Globus pallidus (tissue), 1 donor: ENCODE measurements at regions not wholly inside any gene's neighbourhood (a gene's known extent, or its start where the extent isn't known, plus 50 kb on each side); places are given as distances from the start of the nearest gene placed in this dataset.

Experiments
- DNase-seq: peaks from one replicate; pipeline ENCODE4 v3.0.0-alpha.2; 2015; ENCODE audit warnings: low spot score

GRCh38 chr3:59133311-59133710, 83.5 kb upstream of the CFAP20DC start:
- no peak for DNase-seq

- DNase-seq, result no peak
Measured at GRCh38 chr3:59131016-59131766, 81.4 kb upstream of the CFAP20DC start.

DNA sequence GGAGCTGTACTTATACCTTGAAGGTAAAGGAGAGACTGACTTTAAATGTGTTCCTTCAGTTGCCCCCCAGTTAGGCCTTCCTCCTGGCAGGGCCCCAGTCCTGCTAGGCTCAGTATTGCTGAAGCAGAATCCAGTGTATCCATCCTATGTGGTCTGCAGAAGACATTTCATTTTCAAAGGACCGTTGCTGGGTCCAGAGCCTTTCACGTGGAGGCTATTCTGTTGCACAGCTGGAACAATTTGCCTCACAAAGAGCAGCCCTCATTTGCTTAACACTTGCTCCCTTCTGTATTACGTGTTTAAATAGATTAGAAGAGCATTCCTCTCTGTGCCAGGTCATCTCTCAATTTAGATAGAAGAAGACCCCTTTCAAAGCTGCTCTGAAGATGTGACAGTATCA, 78.9 kb upstream of the CFAP20DC start:
- DNase-seq, result no peak

- no peak for DNase-seq
Measured at GRCh38 chr3:59127071-59127470, 77.2 kb upstream of the CFAP20DC start.

DNA sequence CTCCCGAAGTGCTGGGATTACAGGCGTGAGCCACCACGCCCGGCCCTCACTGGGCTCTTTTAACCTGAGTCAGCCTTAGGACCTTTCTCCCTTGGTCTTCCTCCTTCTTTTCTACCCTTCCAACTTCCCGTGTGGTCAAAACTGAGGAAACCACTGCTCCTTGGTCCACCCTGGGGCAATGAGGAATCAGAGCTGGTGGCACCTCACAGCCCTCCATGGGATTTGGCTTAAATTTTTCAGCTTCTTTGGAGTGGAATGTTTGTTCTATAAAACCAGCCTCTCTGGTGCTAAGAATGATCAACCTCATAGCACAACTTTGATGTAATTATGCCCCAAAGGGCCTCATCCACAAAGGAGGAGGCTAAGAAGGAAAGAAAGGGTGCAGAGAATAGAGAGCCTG, 76.6 kb upstream of the CFAP20DC start:
- no peak for DNase-seq

DNA sequence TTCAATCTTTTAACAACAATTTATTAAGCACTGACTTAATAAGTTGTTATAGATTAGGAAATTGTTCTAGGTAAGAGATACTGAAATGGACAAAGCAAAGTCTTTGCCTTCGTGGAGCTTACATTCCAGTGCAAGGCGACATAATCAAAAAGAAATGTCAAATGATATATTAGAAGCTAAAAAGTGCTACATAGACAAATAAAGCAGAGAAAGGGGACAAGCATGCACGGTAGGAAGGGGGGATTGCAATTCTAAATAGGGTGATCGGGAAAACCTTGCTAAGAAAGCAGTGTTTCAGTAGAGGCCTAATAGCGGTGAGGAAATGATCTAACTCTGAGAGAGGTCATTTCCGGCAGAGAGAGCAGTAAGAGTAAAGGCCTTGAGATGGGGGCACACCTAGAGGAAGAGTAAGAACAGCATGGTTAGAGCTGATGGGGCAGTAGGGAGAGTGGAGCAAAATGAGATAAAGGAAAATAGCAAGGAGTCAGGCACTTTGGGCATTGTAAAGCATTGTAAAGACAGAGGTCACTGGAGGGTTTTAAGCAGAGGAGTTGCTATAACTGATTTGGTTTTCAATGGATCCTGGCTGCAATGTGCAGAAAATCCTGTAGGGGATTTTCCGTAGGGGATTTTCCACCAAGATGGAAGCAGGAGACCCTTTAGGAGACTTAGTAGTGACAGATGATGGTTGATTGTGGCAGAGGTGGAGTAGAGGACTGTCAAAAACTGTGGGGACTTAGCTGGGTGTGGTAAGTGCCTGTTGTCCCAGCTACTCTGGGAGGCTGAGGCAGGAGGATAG, 71.7 kb upstream of the CFAP20DC start:
- DNase-seq, result no peak

DNA sequence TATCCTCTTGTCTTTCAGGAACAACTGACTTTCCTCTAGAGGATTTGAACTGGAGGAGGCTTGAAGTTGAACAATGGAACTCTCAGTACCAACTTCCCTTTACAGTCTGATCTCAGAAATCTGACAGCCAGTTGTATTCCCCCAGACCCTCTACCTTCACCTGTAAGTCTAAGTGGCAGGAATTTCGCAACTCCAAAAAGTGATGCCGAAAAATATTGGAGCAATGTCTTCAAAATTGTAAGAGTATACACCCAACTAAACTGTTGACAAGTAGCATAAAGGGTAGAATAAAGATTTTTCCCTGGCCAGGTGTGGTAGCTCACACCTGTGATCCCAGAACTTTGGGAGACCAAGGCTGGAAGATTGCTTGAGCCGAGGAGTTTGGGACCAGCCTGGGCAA, 69.1 kb upstream of the CFAP20DC start:
- DNase-seq, result no peak

GRCh38 chr3:59117396-59117795, 67.6 kb upstream of the CFAP20DC start:
- DNase-seq, result no peak

GRCh38 chr3:59116233-59116537, 66.4 kb upstream of the CFAP20DC start:
- no peak for DNase-seq

DNA sequence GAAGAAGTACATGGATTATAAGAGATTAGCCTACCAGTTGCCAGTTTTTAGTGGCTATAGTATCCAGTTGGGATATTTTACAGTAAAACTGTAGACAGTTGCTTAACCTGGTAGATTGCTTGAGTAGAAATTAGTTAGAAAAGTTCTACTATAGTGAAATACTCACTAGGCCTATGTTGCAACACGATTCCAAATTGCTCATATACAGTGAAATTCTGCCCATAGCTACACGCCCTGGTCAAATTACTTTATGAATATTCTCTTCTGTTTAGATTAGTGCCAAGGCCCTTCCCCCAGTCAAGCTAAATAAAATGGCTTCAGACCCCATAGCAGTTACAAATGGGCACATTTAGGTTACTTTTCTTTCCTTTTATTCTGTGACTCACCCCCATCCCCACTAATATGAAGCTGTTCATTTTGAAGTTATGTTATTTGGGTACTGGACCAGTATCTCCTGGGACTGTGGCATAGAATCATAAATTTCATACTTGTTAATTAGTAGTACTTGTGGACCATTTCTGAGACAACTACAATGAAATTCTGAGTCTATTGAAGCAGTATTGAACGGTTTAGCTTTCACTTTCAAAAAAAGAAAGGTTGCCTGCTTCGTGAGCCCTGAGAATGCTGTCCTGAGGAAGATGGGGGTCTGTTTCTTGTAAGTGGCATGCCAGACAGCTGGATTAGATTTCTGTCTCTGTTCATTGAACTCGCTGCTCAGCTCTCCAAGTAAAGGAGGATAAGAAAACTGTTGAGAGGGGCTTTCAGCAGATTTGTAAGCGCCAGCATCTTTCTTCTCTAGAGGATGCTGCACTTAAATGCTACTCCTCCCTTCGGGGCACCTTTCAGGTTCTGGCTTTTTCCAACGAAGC, 65.8 kb upstream of the CFAP20DC start:
- no peak for DNase-seq

GRCh38 chr3:59107856-59108815, 58.3 kb upstream of the CFAP20DC start:
- no peak for DNase-seq

- DNase-seq, result no peak
Measured at GRCh38 chr3:59106085-59106648, 56.3 kb upstream of the CFAP20DC start.

GRCh38 chr3:59103552-59103951, 53.7 kb upstream of the CFAP20DC start:
- no peak for DNase-seq

DNA sequence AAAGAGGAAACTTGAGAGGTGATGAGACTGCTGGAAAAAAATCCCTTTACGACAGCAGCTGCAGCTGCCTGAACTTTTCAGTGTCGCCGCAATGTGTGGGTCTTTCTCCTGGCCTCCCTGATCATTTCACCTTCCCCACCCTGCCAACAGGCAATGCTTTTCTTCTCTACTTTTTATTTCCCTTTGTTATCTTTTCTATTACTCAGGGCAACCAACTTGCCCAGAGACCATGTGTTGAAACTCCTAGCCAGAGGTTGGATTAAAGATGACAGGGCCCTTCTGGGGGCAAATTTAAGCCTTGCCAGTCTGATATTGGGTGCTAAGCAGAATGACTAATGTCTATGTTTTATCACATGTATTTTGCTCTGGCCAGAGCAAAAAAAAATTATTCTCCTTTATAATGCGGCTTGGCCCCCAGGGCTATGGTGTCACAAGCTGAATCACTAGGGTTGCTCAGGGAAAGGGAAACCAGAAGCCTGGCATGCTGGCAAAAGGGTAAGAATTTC, 51.5 kb upstream of the CFAP20DC start:
- DNase-seq, result no peak
